DMS79 (cell line): ENCODE measurements at regions not wholly inside any gene's neighbourhood (a gene's known extent, or its start where the extent isn't known, plus 50 kb on each side); places are given as distances from the start of the nearest gene placed in this dataset.

Experiments used
- DNase-seq: peaks from one replicate; lab custom pipeline; 2025; lab: John Stamatoyannopoulos, UW

GRCh38 chr6:15716889-15717288, 54.1 kb upstream of the DTNBP1 start:
- DNase-seq = no peak

DNA sequence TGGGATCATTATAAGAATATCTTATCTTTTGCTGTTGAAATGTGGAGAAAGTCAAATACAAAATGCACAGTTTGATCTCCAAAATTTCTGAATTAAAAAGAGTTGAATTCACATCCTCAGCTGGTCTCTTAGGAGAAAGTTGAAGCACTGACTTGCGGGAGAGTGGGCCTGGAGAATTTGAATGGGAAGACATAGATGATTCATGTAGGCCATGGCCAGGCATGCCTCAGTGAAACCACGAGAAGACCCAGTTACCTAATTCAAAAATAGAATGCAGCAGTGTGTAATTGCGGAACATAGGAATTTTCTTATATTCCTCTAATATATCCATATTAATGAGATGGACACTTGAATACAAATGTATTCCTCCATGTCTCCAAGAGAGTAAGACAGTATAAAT, 53.0 kb upstream of the DTNBP1 start:
- DNase-seq = no peak

DNA sequence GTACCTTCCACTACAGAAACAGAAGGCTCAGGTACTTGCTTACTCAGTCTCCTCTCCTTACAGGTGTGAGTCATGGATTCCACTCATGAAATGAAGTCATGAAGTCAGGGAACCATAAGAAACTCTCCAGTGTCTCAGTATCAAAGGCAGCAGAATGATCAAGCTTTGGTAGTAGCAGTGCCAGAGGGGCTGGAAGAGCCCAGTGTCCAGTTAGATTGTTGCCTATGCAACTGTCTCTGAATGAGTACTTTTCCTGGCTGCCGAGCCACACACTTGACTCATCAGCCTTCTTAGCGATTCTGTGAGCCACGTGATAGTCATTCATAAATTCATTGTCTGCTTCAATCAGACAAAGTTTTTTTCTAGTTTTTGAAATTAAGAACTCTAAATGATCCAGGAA, 52.2 kb upstream of the DTNBP1 start:
- no peak for DNase-seq

- no peak for DNase-seq
Measured at GRCh38 chr6:15714658-15715057, 51.8 kb upstream of the DTNBP1 start.

GRCh38 chr6:15713325-15713724, 50.5 kb upstream of the DTNBP1 start:
- no peak for DNase-seq

- DNase-seq = no peak
Measured at GRCh38 chr6:15712797-15713196, 50.0 kb upstream of the DTNBP1 start.
